HG02870 (cell line): ENCODE measurements at regions not wholly inside any gene's neighbourhood (a gene's known extent, or its start where the extent isn't known, plus 50 kb on each side); places are given as distances from the start of the nearest gene placed in this dataset.

ENCODE experiments used
- ATAC-seq: cut with Tn5 transposase; IDR thresholded peaks from one replicate; pipeline ENCODE4 v1.9.1; 2021; ENCODE audit warnings: mild to moderate bottlenecking, moderate library complexity; ENCODE audit not compliant: unreplicated experiment

GRCh38 chr6:71420693-71421328 is 132.2 kb downstream of the OGFRL1 start:
- peak; percentile 43 for ATAC-seq

GRCh38 chr6:71421611-71422010 is 133.0 kb downstream of the OGFRL1 start:
- no peak for ATAC-seq

GRCh38 chr6:71430018-71430417 is 141.4 kb downstream of the OGFRL1 start:
- ATAC-seq, result no peak

- no peak for ATAC-seq
Measured at GRCh38 chr6:71433441-71433840, 144.8 kb downstream of the OGFRL1 start.

GRCh38 chr6:71444222-71444621 is 155.6 kb downstream of the OGFRL1 start:
- ATAC-seq, result no peak

GRCh38 chr6:71446057-71446456 is 157.4 kb downstream of the OGFRL1 start:
- ATAC-seq, result no peak

- ATAC-seq, result no peak
Measured at GRCh38 chr6:71446470-71446869, 157.9 kb downstream of the OGFRL1 start.

GRCh38 chr6:71452697-71453370 is 164.2 kb downstream of the OGFRL1 start:
- no peak for ATAC-seq

- ATAC-seq, result no peak
Measured at GRCh38 chr6:71453371-71453706, 164.7 kb downstream of the OGFRL1 start.

GRCh38 chr6:71454056-71454455 is 165.4 kb downstream of the OGFRL1 start:
- ATAC-seq, result no peak

- no peak for ATAC-seq
Measured at GRCh38 chr6:71457929-71458328, 169.3 kb downstream of the OGFRL1 start.

- no peak for ATAC-seq
Measured at GRCh38 chr6:71459162-71459561, 170.6 kb downstream of the OGFRL1 start.

- ATAC-seq, result no peak
Measured at GRCh38 chr6:71460933-71461332, 172.3 kb downstream of the OGFRL1 start.

- no peak for ATAC-seq
Measured at GRCh38 chr6:71463061-71463460, 174.4 kb downstream of the OGFRL1 start.

- ATAC-seq, result no peak
Measured at GRCh38 chr6:71465096-71465495, 176.5 kb downstream of the OGFRL1 start.

- no peak for ATAC-seq
Measured at GRCh38 chr6:71466362-71466761, 177.8 kb downstream of the OGFRL1 start.

- no peak for ATAC-seq
Measured at GRCh38 chr6:71468038-71468437, 179.4 kb downstream of the OGFRL1 start.

- no peak for ATAC-seq
Measured at GRCh38 chr6:71468841-71469700, 180.5 kb downstream of the OGFRL1 start.

GRCh38 chr6:71471718-71472117 is 183.1 kb downstream of the OGFRL1 start:
- no peak for ATAC-seq

GRCh38 chr6:71473926-71474325 is 185.3 kb downstream of the OGFRL1 start:
- no peak for ATAC-seq

GRCh38 chr6:71474942-71475341 is 186.3 kb downstream of the OGFRL1 start:
- no peak for ATAC-seq

- no peak for ATAC-seq
Measured at GRCh38 chr6:71476371-71476770, 187.8 kb downstream of the OGFRL1 start.
